Endothelial cell of umbilical vein (primary cell): ENCODE measurements at regions not wholly inside any gene's neighbourhood (a gene's known extent, or its start where the extent isn't known, plus 50 kb on each side); places are given as distances from the start of the nearest gene placed in this dataset.

Experiments used
- BruUV-seq: library from RNA; stranded (reverse); fragments of 400-500 nt; replicated peaks from 2 replicates; lab custom pipeline; 2021; lab: Mats Ljungman, UMichigan
- CTCF ChIA-PET: fragments of 300-600, 350-600 bp; sonication (Branson Sonifier 250); formaldehyde crosslinking; loops from one replicate; lab custom pipeline; 2021; ENCODE audit warnings: antibody characterized with exemption, inconsistent platforms; lab: Charles Lee
- POLR2A ChIA-PET: fragments of 300-600, 350-600 bp; sonication (Branson Sonifier 250); formaldehyde crosslinking; loops from one replicate; lab custom pipeline; 2021; ENCODE audit warnings: antibody characterized with exemption, inconsistent platforms; lab: Charles Lee
- DNase-seq: peaks from one replicate; pipeline ENCODE4 v3.0.0-alpha.2; 2011; ENCODE audit warnings: low read depth, low spot score
- FAIRE-seq: peaks from 2 replicates; lab custom pipeline; 2011; peaks lifted over from hg19 to GRCh38; lab: Jason Lieb, UNC
- H2AFZ ChIP-seq: 2 replicates; pipeline ENCODE4 v1.6.0; 2012; ENCODE audit warnings: low read depth, low read length, control low read depth, inconsistent platforms
- H3K27ac ChIP-seq: 2 replicates; pipeline ENCODE4 v1.5.1; 2011; ENCODE audit warnings: low read depth, mild to moderate bottlenecking, control low read depth, low read length, moderate library complexity; ENCODE audit not compliant: insufficient read depth
- H3K27me3 ChIP-seq, 2 experiments: 2 replicates each; pipeline versions ENCODE4 v1.6.0 to v1.6.1; 2011; ENCODE audit warnings: low read length in 2 of 2, mixed read lengths in 1 of 2; ENCODE audit not compliant: control insufficient read depth in 2 of 2, insufficient read depth in 2 of 2
- H3K36me3 ChIP-seq, 2 experiments: 2 replicates in 1 of 2; 3 replicates in 1 of 2; pipeline ENCODE4 v1.5.1; 2011; ENCODE audit warnings: low read length in 2 of 2, mild to moderate bottlenecking in 1 of 2, moderate library complexity in 1 of 2; ENCODE audit not compliant: control insufficient read depth in 2 of 2, insufficient read depth in 2 of 2; ENCODE audit errors: extremely low read depth in 1 of 2
- H3K4me1 ChIP-seq: 3 replicates; pipeline ENCODE4 v1.5.1; 2011; ENCODE audit warnings: mild to moderate bottlenecking, low read length; ENCODE audit not compliant: control insufficient read depth, insufficient read depth; ENCODE audit errors: extremely low read depth
- H3K4me2 ChIP-seq: 2 replicates; pipeline ENCODE4 v1.6.1; 2011; ENCODE audit warnings: low read length, control low read depth, mixed read lengths; ENCODE audit not compliant: insufficient read depth
- H3K4me3 ChIP-seq, 3 experiments: fragments of 200-600 bp in 1 of 3; sonication (generic), shearing (Covaris generic) in 1 of 3; replicated peaks in 1 of 3; 2 replicates each; pipeline ENCODE4 v1.5.1; 2011 to 2016; ENCODE audit warnings: control low read depth in 3 of 3, low read length in 3 of 3, mild to moderate bottlenecking in 2 of 3, inconsistent platforms in 1 of 3, low read depth in 1 of 3, moderate library complexity in 1 of 3; ENCODE audit not compliant: insufficient read depth in 1 of 3
- H3K79me2 ChIP-seq: 2 replicates; pipeline ENCODE4 v1.6.0; 2012; ENCODE audit warnings: low read length, inconsistent platforms; ENCODE audit not compliant: control insufficient read depth, insufficient read depth
- H3K9ac ChIP-seq: replicated peaks from 2 replicates; pipeline ENCODE3; 2011; ENCODE audit warnings: low read length, control low read depth; ENCODE audit not compliant: insufficient read depth; ENCODE audit errors: extremely low read depth
- H3K9me1 ChIP-seq: replicated peaks from 3 replicates; pipeline ENCODE4 v1.6.0; 2011; ENCODE audit warnings: mild to moderate bottlenecking, low read length; ENCODE audit not compliant: control insufficient read depth, insufficient read depth; ENCODE audit errors: extremely low read depth
- H3K9me3 ChIP-seq: replicated peaks from 2 replicates; pipeline ENCODE4 v1.5.1; 2012; ENCODE audit warnings: low read length, inconsistent platforms; ENCODE audit not compliant: control insufficient read depth, insufficient read depth
- H4K20me1 ChIP-seq: replicated peaks from 2 replicates; pipeline ENCODE3; 2011; ENCODE audit warnings: mild to moderate bottlenecking, low read length; ENCODE audit not compliant: control insufficient read depth, insufficient read depth; ENCODE audit errors: extremely low read depth
- CTCF ChIP-seq, 2 donors: IDR thresholded peaks; 1 replicate in 1 of 2; 2 replicates in 1 of 2; pipeline ENCODE4 v1.5.1; 2011; ENCODE audit warnings: low read length in 2 of 2, mild to moderate bottlenecking in 2 of 2, moderate library complexity in 2 of 2, control low read depth in 1 of 2, inconsistent platforms in 1 of 2, low read depth in 1 of 2; ENCODE audit not compliant: insufficient read depth in 1 of 2; ENCODE audit errors: extremely low read depth in 1 of 2
- EZH2 ChIP-seq: IDR thresholded peaks from 2 replicates; pipeline ENCODE4 v1.6.1; 2012; ENCODE audit warnings: borderline replicate concordance, low read depth, mild to moderate bottlenecking, moderate library complexity, low read length, inconsistent platforms; ENCODE audit not compliant: severe bottlenecking
- FOS ChIP-seq: IDR thresholded peaks from 2 replicates; pipeline ENCODE4 v1.6.1; 2011; ENCODE audit warnings: mild to moderate bottlenecking, low read length, moderate library complexity, borderline replicate concordance; ENCODE audit not compliant: insufficient read depth
- GATA2 ChIP-seq: IDR thresholded peaks from 2 replicates; pipeline ENCODE4 v1.7.0; 2011; ENCODE audit warnings: low read depth, mild to moderate bottlenecking, moderate library complexity, mixed read lengths, low read length; ENCODE audit not compliant: insufficient read length, insufficient read depth
- JUN ChIP-seq: IDR thresholded peaks from 2 replicates; pipeline ENCODE4 v1.6.1; 2011; ENCODE audit warnings: borderline replicate concordance, low read depth; ENCODE audit not compliant: insufficient read length, insufficient read depth
- MAX ChIP-seq: IDR thresholded peaks from 2 replicates; pipeline ENCODE4 v1.6.1; 2011; ENCODE audit not compliant: insufficient read depth, insufficient read length
- MYC ChIP-seq: IDR thresholded peaks from one replicate; pipeline ENCODE4 v1.6.1; 2011; ENCODE audit warnings: mild to moderate bottlenecking, low read depth, low read length
- POLR2A ChIP-seq: IDR thresholded peaks from 2 replicates; pipeline ENCODE4 v1.6.1; 2012; ENCODE audit warnings: low read depth, mild to moderate bottlenecking, control low read depth, low read length
- POLR2AphosphoS5 ChIP-seq: IDR thresholded peaks from 2 replicates; pipeline ENCODE4 v1.6.1; 2012; ENCODE audit warnings: low read depth, mild to moderate bottlenecking, control low read depth, low read length, moderate library complexity; ENCODE audit not compliant: insufficient read depth
- dilution Hi-C: fragments of 300-500 bp; cut with MboI; formaldehyde crosslinking; loops from one replicate; pipeline ENCODE4 v1.15.0; 2019; ENCODE audit warnings: low sequenced_read_pairs; ENCODE audit not compliant: extremely low pct_ligation_motif_present
- intact Hi-C: fragments of 100-400 bp; cut with micrococcal nuclease; formaldehyde crosslinking; loops from one replicate; pipeline ENCODE4 v1.10.0; 2022

GRCh38 chr2:22194218-22194617 is 1070.5 kb downstream of the TDRD15 start:
- BruUV-seq: no TSS peak
- no peak for FAIRE-seq
- TF ChIP-seq POLR2AphosphoS5 (no peak), GATA2 (no peak), CTCF (IDR thresholded peaks at IDR 0.05; ENCODE audit: extremely low read depth in 1 of 2, insufficient read depth in 1 of 2, low read depth in 1 of 2, low read length in 2 of 2) (no peak), POLR2A (no peak), JUN (no peak), EZH2 (no peak), MYC (no peak), MAX (no peak), FOS (no peak)

More at GRCh38 chr2:22194218-22194617, 1070.5 kb downstream of the TDRD15 start:
- no peak overlapping the region for H3K4me2 ChIP-seq
- H4K20me1 ChIP-seq: no peaks in the 10 kb centered on the region
- no peaks in the 10 kb centered on the region for H3K9me1 ChIP-seq
- H3K27ac ChIP-seq: no peak overlapping the region
- H3K4me1 ChIP-seq: no peaks in the 10 kb centered on the region
- no peak overlapping the region for H3K9ac ChIP-seq
- dilution Hi-C loops (no loop called here), intact Hi-C loops (no loop called here)
- H3K36me3 ChIP-seq: no peaks in the 10 kb centered on the region
- ChIA-PET POLR2A (no interaction called here), CTCF (no interaction called here)
- no peaks in the 10 kb centered on the region for H3K79me2 ChIP-seq
- no peak for DNase-seq
- no peaks in the 10 kb centered on the region for H3K9me3 ChIP-seq
- H2AFZ ChIP-seq: no peak overlapping the region
- no peak overlapping the region for H3K4me3 ChIP-seq
- no peaks in the 10 kb centered on the region for H3K27me3 ChIP-seq
